Ovary (tissue), 7 donors: ENCODE measurements at regions not wholly inside any gene's neighbourhood (a gene's known extent, or its start where the extent isn't known, plus 50 kb on each side); places are given as distances from the start of the nearest gene placed in this dataset.

ENCODE experiments used
- DNase-seq, 5 donors: peaks; one replicate each; pipeline ENCODE4 v3.0.0-alpha.2; 2019 to 2020
- H3K27ac ChIP-seq, 2 donors: fragments of 200-600 bp; one replicate each; pipeline versions ENCODE4 v1.5.1 to v1.8.0; 2019 to 2022
- H3K27me3 ChIP-seq: fragments of 200-600 bp; one replicate; pipeline ENCODE4 v1.8.0; 2022
- H3K36me3 ChIP-seq: fragments of 200-600 bp; sonication (generic); one replicate; pipeline ENCODE4 v1.5.1; 2019
- H3K4me1 ChIP-seq: one replicate; pipeline ENCODE4 v1.8.1; 2013; ENCODE audit warnings: mild to moderate bottlenecking, moderate library complexity; ENCODE audit not compliant: insufficient read depth
- H3K4me3 ChIP-seq: fragments of 200-600 bp; sonication (generic); one replicate; pipeline ENCODE4 v1.5.1; 2017
- H3K9me3 ChIP-seq, 2 donors: fragments of 200-600 bp in 1 of 2; sonication (generic) in 1 of 2; one replicate each; pipeline versions ENCODE4 v1.5.1 to v1.8.1; 2013 to 2019; ENCODE audit warnings: mild to moderate bottlenecking in 1 of 2, moderate library complexity in 1 of 2
- EP300 ChIP-seq: sonication (generic); formaldehyde crosslinking; IDR thresholded peaks from one replicate; pipeline ENCODE4 v1.6.1; 2017; ENCODE audit warnings: antibody characterized with exemption
- POLR2A ChIP-seq: fragments of 450-650 bp; IDR thresholded peaks from one replicate; pipeline ENCODE4 v1.6.1; 2017; ENCODE audit warnings: antibody characterized with exemption, mild to moderate bottlenecking, moderate library complexity
- WGBS, 3 donors: extraction: QIAGEN DNeasy Blood & Tissue Kit in 1 of 3; methylation state at CpG; one replicate each; pipeline versions ENCODE4 v1.1.5 to v1.1.7; 2013 to 2017; 5-methylcytosine and 5-hydroxymethylcytosine counted together
- intact Hi-C, 4 donors: fragments of 100-400 bp; cut with DNase I; formaldehyde crosslinking; loops; one replicate each; pipeline versions ENCODE4 v1.11.0 to v1.15.1; 2022 to 2023
- TF ChIP-seq, protein P1 (sequence below), 3 donors: fragments of 450-650 bp in 2 of 3; fragments of 200-600 bp in 1 of 3; IDR thresholded peaks; one replicate each; pipeline versions ENCODE4 v1.5.1 to v1.8.0; 2016 to 2022; ENCODE audit warnings: antibody characterized with exemption in 3 of 3, mild to moderate bottlenecking in 1 of 3
- donor health status: DM: no; HTN: no; CAD: no; lungs with moderate emphysema.
- donor health status: DM: no; HTN: no; CAD: no.
- donor health status: Bipolar disorder and iron deficiency.
- donor health status: DM: no; HTN: no; CAD: no.
- donor health status: DM: yes; HTN: yes; CAD: no.

DNA sequence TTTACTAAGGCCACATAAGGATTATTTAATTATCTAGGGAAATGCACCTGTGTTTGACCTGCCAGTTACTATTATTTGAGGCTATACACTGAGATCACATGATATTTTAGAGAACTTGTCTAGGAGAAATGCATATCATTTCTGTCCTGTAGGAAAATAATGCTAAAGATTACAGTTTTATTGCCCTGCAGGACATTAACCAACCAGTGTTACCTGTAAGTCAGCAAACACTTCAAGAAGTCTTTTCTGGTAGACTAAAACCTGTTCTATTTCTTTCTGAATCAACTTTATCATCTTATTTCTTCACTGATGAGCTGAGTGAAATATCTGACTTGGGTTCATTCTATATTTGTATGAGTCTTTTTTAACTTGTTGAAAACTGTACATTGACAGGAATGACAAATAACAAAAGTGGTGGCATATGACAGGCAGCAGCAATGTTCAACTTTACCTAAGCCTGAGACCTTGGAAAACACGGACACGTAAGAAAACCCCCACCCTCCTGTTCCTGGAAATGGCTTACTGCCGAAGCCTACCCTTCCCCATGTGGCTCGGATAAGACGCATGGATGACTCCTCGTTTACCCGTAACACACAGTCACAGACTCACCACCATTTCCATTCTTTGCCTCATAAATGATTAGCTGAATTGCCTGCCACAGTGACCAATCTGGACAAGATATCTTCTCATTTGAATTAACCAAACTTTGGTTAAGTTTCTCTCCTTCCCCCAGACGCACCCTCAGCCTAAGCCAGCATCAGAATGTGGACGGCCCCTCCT lies 118.0 kb upstream of the CD93 start:
- H3K36me3 ChIP-seq, result no peaks in the 10 kb centered on the region
- intact Hi-C loops, result no loop called here
- DNase-seq, result no peak
- TF ChIP-seq, protein P1, sequence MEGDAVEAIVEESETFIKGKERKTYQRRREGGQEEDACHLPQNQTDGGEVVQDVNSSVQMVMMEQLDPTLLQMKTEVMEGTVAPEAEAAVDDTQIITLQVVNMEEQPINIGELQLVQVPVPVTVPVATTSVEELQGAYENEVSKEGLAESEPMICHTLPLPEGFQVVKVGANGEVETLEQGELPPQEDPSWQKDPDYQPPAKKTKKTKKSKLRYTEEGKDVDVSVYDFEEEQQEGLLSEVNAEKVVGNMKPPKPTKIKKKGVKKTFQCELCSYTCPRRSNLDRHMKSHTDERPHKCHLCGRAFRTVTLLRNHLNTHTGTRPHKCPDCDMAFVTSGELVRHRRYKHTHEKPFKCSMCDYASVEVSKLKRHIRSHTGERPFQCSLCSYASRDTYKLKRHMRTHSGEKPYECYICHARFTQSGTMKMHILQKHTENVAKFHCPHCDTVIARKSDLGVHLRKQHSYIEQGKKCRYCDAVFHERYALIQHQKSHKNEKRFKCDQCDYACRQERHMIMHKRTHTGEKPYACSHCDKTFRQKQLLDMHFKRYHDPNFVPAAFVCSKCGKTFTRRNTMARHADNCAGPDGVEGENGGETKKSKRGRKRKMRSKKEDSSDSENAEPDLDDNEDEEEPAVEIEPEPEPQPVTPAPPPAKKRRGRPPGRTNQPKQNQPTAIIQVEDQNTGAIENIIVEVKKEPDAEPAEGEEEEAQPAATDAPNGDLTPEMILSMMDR (IDR thresholded peaks at IDR 0.05), result no peak
- TF ChIP-seq EP300 (no peak), POLR2A (no peak)
- H3K4me3 ChIP-seq, result no peak overlapping the region
- H3K27ac ChIP-seq, result no peak overlapping the region
- WGBS, 3 donors, result 85 to 94% (median 94%) methylated on average over 9 of the region's 9 CpGs
- no peaks in the 10 kb centered on the region for H3K9me3 ChIP-seq
- H3K27me3 ChIP-seq, result no peaks in the 10 kb centered on the region
- no peaks in the 10 kb centered on the region for H3K4me1 ChIP-seq

DNA sequence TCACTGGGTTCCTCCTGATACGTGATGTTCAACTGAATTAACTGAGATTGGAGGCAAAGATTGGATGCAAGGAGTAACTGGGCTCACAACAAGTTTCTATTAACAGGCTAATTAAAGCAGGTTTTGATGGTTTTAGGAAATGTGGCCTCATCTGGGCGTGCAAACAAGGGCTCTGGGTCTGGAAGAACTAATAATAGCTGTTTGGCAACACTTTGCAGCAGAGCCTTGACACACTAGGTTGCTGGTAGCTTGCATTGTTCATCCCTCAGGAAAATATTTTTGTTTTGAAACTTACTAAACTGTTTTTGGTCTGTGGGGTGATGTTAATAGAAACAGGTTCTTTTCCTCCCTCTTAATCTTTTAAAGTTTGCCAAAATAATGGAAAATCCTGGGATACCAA lies 117.2 kb upstream of the CD93 start:
- 7 to 16% (median 14%) methylated on average over 2 of the region's 2 CpGs for WGBS, 3 donors
- TF ChIP-seq, protein P1 (IDR thresholded peaks at IDR 0.05), result no peak
- TF ChIP-seq POLR2A (no peak), EP300 (no peak)
- Histone ChIP-seq H3K27me3 (no peaks in the 10 kb centered on the region), H3K36me3 (no peaks in the 10 kb centered on the region), H3K4me1 (no peaks in the 10 kb centered on the region), H3K9me3 (no peaks in the 10 kb centered on the region), H3K27ac (no peak overlapping the region), H3K4me3 (no peak overlapping the region)
- no peak for DNase-seq
- intact Hi-C loops, result no loop called here

DNA sequence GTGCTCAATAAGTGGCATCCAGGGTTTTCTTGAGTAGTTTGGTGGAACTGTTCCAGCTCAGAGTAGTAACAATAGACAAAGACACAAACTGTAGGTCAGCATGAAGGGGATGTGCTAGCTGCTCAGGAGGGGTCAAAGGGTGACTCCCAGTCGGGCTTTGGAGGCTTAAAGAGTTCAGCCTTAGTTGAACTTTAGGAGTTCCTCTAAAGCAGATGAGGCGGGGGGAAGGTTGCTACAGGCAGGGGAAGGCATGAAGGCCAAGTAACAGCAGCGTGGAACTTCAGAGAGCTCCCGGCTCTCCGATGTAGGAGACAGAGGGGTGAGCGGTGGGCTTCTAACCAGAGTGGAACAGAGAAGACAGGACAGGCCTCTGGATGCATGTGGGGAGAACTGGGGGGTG lies 115.5 kb upstream of the CD93 start:
- Histone ChIP-seq H3K27me3 (no peaks in the 10 kb centered on the region), H3K4me3 (no peak overlapping the region), H3K9me3 (no peaks in the 10 kb centered on the region), H3K36me3 (no peaks in the 10 kb centered on the region), H3K27ac (no peak overlapping the region), H3K4me1 (no peaks in the 10 kb centered on the region)
- WGBS, 3 donors, result 89 to 96% (median 93%) methylated on average over 6 of the region's 6 CpGs
- TF ChIP-seq, protein P1 (IDR thresholded peaks at IDR 0.05), result no peak
- TF ChIP-seq EP300 (no peak), POLR2A (no peak)
- no peak for DNase-seq
- intact Hi-C loops, result no loop called here

GRCh38 chr20:23200914-23201313 lies 114.8 kb upstream of the CD93 start:
- H3K36me3 ChIP-seq, result no peaks in the 10 kb centered on the region
- WGBS, 3 donors, result 41 to 63% (median 61%) methylated on average over 4 to 6 of the region's 6 CpGs
- H3K4me1 ChIP-seq, result no peaks in the 10 kb centered on the region
- intact Hi-C loops, result no loop called here
- no peak overlapping the region for H3K4me3 ChIP-seq
- H3K27ac ChIP-seq, result no peak overlapping the region
- H3K27me3 ChIP-seq, result no peaks in the 10 kb centered on the region
- TF ChIP-seq POLR2A (no peak), EP300 (no peak)
- TF ChIP-seq, protein P1 (IDR thresholded peaks at IDR 0.05), result no peak
- DNase-seq, result no peak
- H3K9me3 ChIP-seq, result no peaks in the 10 kb centered on the region
